BE2C (cell line): ENCODE measurements at regions not wholly inside any gene's neighbourhood (a gene's known extent, or its start where the extent isn't known, plus 50 kb on each side); places are given as distances from the start of the nearest gene placed in this dataset.

Source experiments
- DNase-seq: peaks from one replicate; pipeline ENCODE4 v3.0.0-alpha.2; 2020
- H3K27me3 ChIP-seq: fragments of 250-450 bp; sonication (Bioruptor Pico); 2 replicates; pipeline ENCODE4 v1.5.1; 2020; ENCODE audit warnings: mild to moderate bottlenecking
- H3K36me3 ChIP-seq: fragments of 250-450 bp; sonication (Bioruptor Pico); 2 replicates; pipeline ENCODE4 v1.5.1; 2020; ENCODE audit warnings: mild to moderate bottlenecking
- H3K4me1 ChIP-seq: fragments of 250-450 bp; sonication (Bioruptor Pico); 2 replicates; pipeline ENCODE4 v1.5.1; 2020
- H3K4me3 ChIP-seq: 2 replicates; pipeline ENCODE4 v1.5.1; 2011; ENCODE audit warnings: low read depth, low read length
- H3K9me3 ChIP-seq: fragments of 250-450 bp; sonication (Bioruptor Pico); 2 replicates; pipeline ENCODE4 v1.5.1; 2020
- TF ChIP-seq, protein P1 (sequence below): IDR thresholded peaks from 2 replicates; pipeline ENCODE4 v1.5.1; 2012; ENCODE audit warnings: mild to moderate bottlenecking, low read depth, low read length

DNA sequence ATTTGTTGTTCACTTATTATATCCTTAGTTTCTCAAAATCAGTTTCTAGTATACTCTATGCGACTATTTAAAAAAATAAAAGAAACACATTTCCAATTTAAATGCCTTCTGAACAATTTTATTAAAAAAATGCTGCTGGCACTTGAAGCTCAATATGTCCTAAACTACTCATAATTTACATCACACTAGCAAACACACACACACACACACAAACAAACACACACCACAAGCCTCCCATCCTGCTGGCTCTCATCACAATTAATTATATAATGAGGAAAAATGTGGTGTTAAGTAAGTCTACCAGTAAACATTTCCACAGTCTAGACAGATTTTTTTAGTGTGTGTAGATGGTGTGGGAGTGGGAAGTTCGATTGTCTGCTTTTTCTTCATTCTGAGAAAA, 350.3 kb downstream of the AASDHPPT start:
- H3K9me3 ChIP-seq, result no peaks in the 10 kb centered on the region
- TF ChIP-seq, protein P1, sequence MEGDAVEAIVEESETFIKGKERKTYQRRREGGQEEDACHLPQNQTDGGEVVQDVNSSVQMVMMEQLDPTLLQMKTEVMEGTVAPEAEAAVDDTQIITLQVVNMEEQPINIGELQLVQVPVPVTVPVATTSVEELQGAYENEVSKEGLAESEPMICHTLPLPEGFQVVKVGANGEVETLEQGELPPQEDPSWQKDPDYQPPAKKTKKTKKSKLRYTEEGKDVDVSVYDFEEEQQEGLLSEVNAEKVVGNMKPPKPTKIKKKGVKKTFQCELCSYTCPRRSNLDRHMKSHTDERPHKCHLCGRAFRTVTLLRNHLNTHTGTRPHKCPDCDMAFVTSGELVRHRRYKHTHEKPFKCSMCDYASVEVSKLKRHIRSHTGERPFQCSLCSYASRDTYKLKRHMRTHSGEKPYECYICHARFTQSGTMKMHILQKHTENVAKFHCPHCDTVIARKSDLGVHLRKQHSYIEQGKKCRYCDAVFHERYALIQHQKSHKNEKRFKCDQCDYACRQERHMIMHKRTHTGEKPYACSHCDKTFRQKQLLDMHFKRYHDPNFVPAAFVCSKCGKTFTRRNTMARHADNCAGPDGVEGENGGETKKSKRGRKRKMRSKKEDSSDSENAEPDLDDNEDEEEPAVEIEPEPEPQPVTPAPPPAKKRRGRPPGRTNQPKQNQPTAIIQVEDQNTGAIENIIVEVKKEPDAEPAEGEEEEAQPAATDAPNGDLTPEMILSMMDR, result no peak
- no peak overlapping the region for H3K4me3 ChIP-seq
- DNase-seq, result no peak
- no peaks in the 10 kb centered on the region for H3K4me1 ChIP-seq
- H3K36me3 ChIP-seq, result no peaks in the 10 kb centered on the region
- H3K27me3 ChIP-seq, result no peaks in the 10 kb centered on the region

DNA sequence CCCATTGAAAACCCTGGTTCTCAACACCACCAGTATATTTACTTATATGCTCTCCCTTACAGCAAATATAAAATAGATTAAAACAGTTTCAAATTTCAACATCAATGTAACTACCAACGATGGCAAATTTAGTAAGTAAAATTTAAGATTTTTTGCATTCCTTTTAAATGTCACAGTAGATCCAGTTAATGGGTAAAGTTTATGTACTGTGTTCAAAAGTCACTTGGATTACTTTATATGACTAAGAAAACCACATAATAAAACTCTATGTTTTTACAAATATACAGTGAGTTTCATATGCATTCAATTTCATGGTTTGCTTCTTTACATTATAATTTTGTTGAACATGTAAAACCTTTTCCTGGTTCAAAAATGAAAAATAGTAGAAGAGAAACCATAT, 364.6 kb downstream of the AASDHPPT start:
- H3K4me1 ChIP-seq, result no peaks in the 10 kb centered on the region
- TF ChIP-seq, protein P1, result no peak
- H3K36me3 ChIP-seq, result no peaks in the 10 kb centered on the region
- H3K4me3 ChIP-seq, result no peak overlapping the region
- no peaks in the 10 kb centered on the region for H3K9me3 ChIP-seq
- DNase-seq, result no peak
- no peaks in the 10 kb centered on the region for H3K27me3 ChIP-seq

DNA sequence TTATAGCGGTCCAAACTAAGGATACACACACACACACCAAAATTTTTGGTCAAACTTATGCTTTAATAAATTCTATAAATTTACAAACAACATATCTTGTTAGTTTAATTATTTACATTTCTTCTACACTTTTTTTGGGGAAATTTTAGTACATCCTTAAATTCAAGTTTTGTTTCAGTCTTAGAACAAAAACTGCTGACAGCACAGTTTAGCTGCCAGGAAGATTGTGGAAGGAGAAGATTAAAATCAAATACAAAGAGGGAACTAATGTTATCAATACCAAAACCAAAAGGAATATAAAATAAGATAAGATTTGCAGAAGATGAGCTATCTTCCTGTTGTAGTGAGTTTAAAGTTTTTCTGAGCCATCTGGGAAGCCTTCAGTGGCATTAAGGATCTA, 368.8 kb downstream of the AASDHPPT start:
- no peaks in the 10 kb centered on the region for H3K27me3 ChIP-seq
- DNase-seq, result no peak
- no peaks in the 10 kb centered on the region for H3K36me3 ChIP-seq
- no peaks in the 10 kb centered on the region for H3K4me1 ChIP-seq
- no peaks in the 10 kb centered on the region for H3K9me3 ChIP-seq
- H3K4me3 ChIP-seq, result no peak overlapping the region
- TF ChIP-seq, protein P1, result no peak

DNA sequence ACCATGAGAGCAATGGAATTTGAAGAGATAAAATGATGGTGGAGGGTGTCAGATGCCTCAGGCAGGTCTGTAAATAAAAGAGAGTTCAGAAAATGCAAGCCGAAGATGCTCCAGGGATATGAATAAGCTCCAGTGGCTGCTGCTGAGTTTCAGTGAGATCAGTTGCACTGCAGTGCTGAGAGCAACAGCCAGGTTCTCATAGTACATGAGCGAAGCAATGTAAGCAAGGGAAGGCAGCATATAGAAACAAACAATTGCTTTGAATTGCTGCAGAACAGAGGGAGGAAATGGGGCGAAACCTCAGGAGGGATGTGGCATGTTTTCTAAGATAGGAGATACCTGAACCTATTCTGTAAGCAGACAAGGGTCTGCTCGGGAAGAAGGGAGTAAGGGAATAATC, 369.5 kb downstream of the AASDHPPT start:
- no peak for DNase-seq
- TF ChIP-seq, protein P1, result no peak
- H3K4me3 ChIP-seq, result no peak overlapping the region
- H3K9me3 ChIP-seq, result no peaks in the 10 kb centered on the region
- no peaks in the 10 kb centered on the region for H3K36me3 ChIP-seq
- no peaks in the 10 kb centered on the region for H3K27me3 ChIP-seq
- no peaks in the 10 kb centered on the region for H3K4me1 ChIP-seq

DNA sequence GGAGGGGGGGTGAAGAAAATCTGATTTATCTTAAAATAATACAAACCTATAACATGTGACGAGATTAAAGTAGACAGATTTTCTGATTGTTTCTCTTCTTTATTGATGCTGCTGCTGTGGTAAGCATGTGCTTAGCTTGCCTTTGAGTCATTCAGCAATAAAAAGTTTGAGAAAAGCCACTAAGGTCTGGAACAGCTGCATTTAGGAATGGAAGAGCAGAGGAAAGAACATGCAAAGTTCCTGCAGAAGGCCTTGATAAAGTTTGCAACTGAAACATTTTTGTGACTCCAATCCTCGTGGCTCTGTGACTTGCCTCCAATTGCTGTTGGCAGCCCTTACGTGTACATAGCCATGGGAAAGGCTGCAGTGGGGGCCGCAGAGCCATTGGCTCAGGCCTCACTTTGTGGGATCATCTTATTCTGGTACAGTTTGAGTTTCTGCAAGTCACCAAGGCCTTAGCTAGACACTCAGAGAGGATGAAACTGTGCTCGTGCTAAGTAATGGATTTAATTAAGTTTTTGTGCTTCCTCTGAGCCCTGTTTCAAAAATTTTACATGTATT, 370.2 kb downstream of the AASDHPPT start:
- TF ChIP-seq, protein P1, result no peak
- H3K36me3 ChIP-seq, result no peaks in the 10 kb centered on the region
- no peaks in the 10 kb centered on the region for H3K9me3 ChIP-seq
- no peaks in the 10 kb centered on the region for H3K27me3 ChIP-seq
- no peak overlapping the region for H3K4me3 ChIP-seq
- H3K4me1 ChIP-seq, result no peaks in the 10 kb centered on the region
- no peak for DNase-seq

DNA sequence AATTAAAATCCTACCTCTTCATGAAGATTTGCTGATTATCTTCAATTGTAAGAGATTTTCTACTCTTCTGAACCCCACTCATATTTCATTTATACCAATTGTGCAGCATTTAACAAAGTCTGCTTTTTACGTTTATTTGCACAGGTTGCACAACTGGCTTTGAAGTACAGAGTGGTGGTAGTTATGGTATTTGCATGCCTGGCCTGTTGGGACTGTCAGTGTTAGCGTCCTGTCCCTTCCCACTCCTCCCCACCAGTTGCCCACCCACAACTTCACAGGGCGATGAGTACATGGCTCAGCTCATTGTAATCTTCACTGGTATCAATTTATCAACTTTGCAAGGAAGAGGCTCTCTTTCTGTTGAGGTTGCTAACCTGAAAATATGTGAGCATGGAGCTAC, 372.3 kb downstream of the AASDHPPT start:
- DNase-seq, result no peak
- Histone ChIP-seq H3K4me3 (no peak overlapping the region), H3K27me3 (no peaks in the 10 kb centered on the region; the same call in 1 of the 2 replicates), H3K9me3 (no peaks in the 10 kb centered on the region), H3K36me3 (no peaks in the 10 kb centered on the region), H3K4me1 (no peaks in the 10 kb centered on the region)
- TF ChIP-seq, protein P1, result no peak
